HCT116 (cell line): ENCODE measurements at regions not wholly inside any gene's neighbourhood (a gene's known extent, or its start where the extent isn't known, plus 50 kb on each side); places are given as distances from the start of the nearest gene placed in this dataset.

ENCODE experiments used
- ATAC-seq: fragments of 200-7000 bp; cut with Tn5 transposase; 2 replicates; pipeline ENCODE4 v1.9.1; 2020; ENCODE audit warnings: mild to moderate bottlenecking, moderate library complexity
- BruUV-seq: library from RNA; stranded (reverse); fragments of 400-500 nt; replicated peaks from 2 replicates; lab custom pipeline; 2021; lab: Mats Ljungman, UMichigan
- CTCF ChIA-PET: fragments of 300-600 bp; sonication (Branson Sonifier 250); formaldehyde crosslinking; loops from one replicate; lab custom pipeline; 2021; ENCODE audit warnings: antibody characterized with exemption; lab: Charles Lee
- POLR2A ChIA-PET: fragments of 300-600, 350-600 bp; sonication (Branson Sonifier 250); formaldehyde crosslinking; loops from one replicate; lab custom pipeline; 2021; ENCODE audit warnings: antibody characterized with exemption; lab: Charles Lee
- RAD21 ChIA-PET, 2 experiments: fragments of 300-600 bp; sonication (Branson Sonifier 250); formaldehyde crosslinking; loops; one replicate each; lab custom pipeline; 2023; ENCODE audit warnings: low total read pairs in 2 of 2; ENCODE audit not compliant: uncharacterized antibody in 2 of 2, unreplicated experiment in 2 of 2, low non-redundant PET in 1 of 2; lab: Charles Lee
- DNase-seq: peaks from one replicate; pipeline ENCODE4 v3.0.0-alpha.2; 2010; ENCODE audit warnings: low read depth, low spot score
- H2AFZ ChIP-seq: fragments of 200-600 bp; shearing (Covaris generic), sonication (generic); 2 replicates; pipeline ENCODE4 v1.6.1; 2017; ENCODE audit warnings: low read depth, mixed run types, mixed read lengths, antibody characterized with exemption, low read length; ENCODE audit not compliant: poor library complexity, severe bottlenecking
- H3K27ac ChIP-seq: 2 replicates; pipeline ENCODE4 v1.5.1; 2012; ENCODE audit warnings: low read depth, low read length
- H3K27me3 ChIP-seq: fragments of 200-600 bp; sonication (generic); 2 replicates; pipeline ENCODE4 v1.6.1; 2016; ENCODE audit warnings: mixed run types, low read length, mixed read lengths; ENCODE audit not compliant: insufficient read depth
- H3K36me3 ChIP-seq, 2 experiments: fragments of 200-500 bp in 1 of 2; fragments of 200-600 bp in 1 of 2; sonication (Bioruptor generic) in 1 of 2; sonication (generic) in 1 of 2; 2 replicates each; pipeline versions ENCODE4 v1.5.1 to v1.6.1; 2014 to 2016; ENCODE audit warnings: low read length in 2 of 2, inconsistent platforms in 1 of 2, mixed read lengths in 1 of 2, mixed run types in 1 of 2; ENCODE audit not compliant: insufficient read depth in 2 of 2, control insufficient read depth in 1 of 2
- H3K4me1 ChIP-seq, 2 experiments: fragments of 200-600 bp in 1 of 2; sonication (generic) in 1 of 2; 2 replicates each; pipeline versions ENCODE4 v1.5.1 to v1.6.1; 2012 to 2017; ENCODE audit warnings: low read length in 2 of 2, inconsistent platforms in 1 of 2, mild to moderate bottlenecking in 1 of 2, mixed read lengths in 1 of 2, mixed run types in 1 of 2, moderate library complexity in 1 of 2; ENCODE audit not compliant: insufficient read depth in 2 of 2, control insufficient read depth in 1 of 2
- H3K4me2 ChIP-seq: fragments of 200-600 bp; sonication (generic); 2 replicates; pipeline ENCODE4 v1.6.1; 2017; ENCODE audit warnings: mixed run types, low read length, mixed read lengths
- H3K4me3 ChIP-seq, 2 experiments: fragments of 200-600 bp in 1 of 2; sonication (generic) in 1 of 2; replicated peaks in 1 of 2; 2 replicates each; pipeline ENCODE4 v1.5.1; 2011 to 2016; ENCODE audit warnings: low read length in 2 of 2, control low read depth in 1 of 2, low read depth in 1 of 2, mild to moderate bottlenecking in 1 of 2, mixed read lengths in 1 of 2, mixed run types in 1 of 2
- H3K79me2 ChIP-seq: fragments of 200-600 bp; sonication (generic); 2 replicates; pipeline ENCODE4 v1.6.1; 2017; ENCODE audit warnings: mild to moderate bottlenecking, mixed run types, low read length, moderate library complexity, mixed read lengths; ENCODE audit not compliant: insufficient read depth
- H3K9ac ChIP-seq: fragments of 200-600 bp; sonication (generic); 2 replicates; pipeline ENCODE4 v1.6.1; 2016; ENCODE audit warnings: low read length, mixed read lengths
- H3K9me2 ChIP-seq: fragments of 200-600 bp; sonication (generic), shearing (Covaris generic); 2 replicates; pipeline ENCODE4 v1.6.1; 2017; ENCODE audit warnings: mixed run types, mild to moderate bottlenecking, moderate library complexity; ENCODE audit not compliant: insufficient read depth
- H3K9me3 ChIP-seq, 2 experiments: fragments of 200-500 bp in 1 of 2; fragments of 200-600 bp in 1 of 2; sonication (Bioruptor generic) in 1 of 2; sonication (generic) in 1 of 2; 2 replicates each; pipeline ENCODE4 v1.6.1; 2014 to 2017; ENCODE audit warnings: low read length in 2 of 2, mixed read lengths in 2 of 2, inconsistent platforms in 1 of 2, low read depth in 1 of 2, mild to moderate bottlenecking in 1 of 2, mixed run types in 1 of 2, moderate library complexity in 1 of 2; ENCODE audit not compliant: control insufficient read depth in 1 of 2, insufficient read depth in 1 of 2
- H4K20me1 ChIP-seq: fragments of 200-600 bp; sonication (generic), shearing (Covaris generic); 2 replicates; pipeline ENCODE4 v1.6.1; 2017; ENCODE audit warnings: mixed run types, mild to moderate bottlenecking, moderate library complexity; ENCODE audit not compliant: insufficient read depth
- ATF3 ChIP-seq: IDR thresholded peaks from 2 replicates; pipeline ENCODE4 v1.6.1; 2012
- CEBPB ChIP-seq: IDR thresholded peaks from 2 replicates; pipeline ENCODE4 v1.6.1; 2012; ENCODE audit warnings: low read depth
- ELF1 ChIP-seq: IDR thresholded peaks from 2 replicates; pipeline ENCODE4 v1.6.1; 2012; ENCODE audit warnings: low read depth, borderline replicate concordance
- EZH2 ChIP-seq: fragments of 200-600 bp; sonication (generic); IDR thresholded peaks from 2 replicates; pipeline ENCODE4 v1.6.1; 2017; ENCODE audit warnings: antibody characterized with exemption, mixed run types
- EZH2phosphoT487 ChIP-seq: fragments of 200-600 bp; IDR thresholded peaks from 2 replicates; pipeline ENCODE4 v1.6.1; 2018; ENCODE audit warnings: antibody characterized with exemption, borderline replicate concordance
- FOSL1 ChIP-seq: IDR thresholded peaks from 2 replicates; pipeline ENCODE4 v1.6.1; 2012; ENCODE audit warnings: low read depth
- JUND ChIP-seq: IDR thresholded peaks from 2 replicates; pipeline ENCODE4 v1.6.1; 2012
- MAX ChIP-seq: IDR thresholded peaks from 2 replicates; pipeline ENCODE4 v1.6.1; 2012
- POLR2A ChIP-seq: IDR thresholded peaks from 2 replicates; pipeline ENCODE4 v1.7.0; 2011; ENCODE audit warnings: borderline replicate concordance; ENCODE audit not compliant: insufficient read depth, insufficient read length; ENCODE audit errors: extremely low read depth
- POLR2AphosphoS5 ChIP-seq: IDR thresholded peaks from 2 replicates; pipeline ENCODE4 v1.6.1; 2011; ENCODE audit warnings: mild to moderate bottlenecking, low read depth, low read length, moderate library complexity
- RAD21 ChIP-seq: IDR thresholded peaks from 2 replicates; pipeline ENCODE4 v1.6.1; 2012; ENCODE audit warnings: low read depth, mild to moderate bottlenecking
- SIN3A ChIP-seq: IDR thresholded peaks from 2 replicates; pipeline ENCODE4 v1.6.1; 2012; ENCODE audit warnings: low read depth
- SP1 ChIP-seq: IDR thresholded peaks from 2 replicates; pipeline ENCODE4 v1.6.1; 2012; ENCODE audit warnings: low read depth
- SRF ChIP-seq: IDR thresholded peaks from 2 replicates; pipeline ENCODE4 v1.6.1; 2012; ENCODE audit warnings: low read depth
- TCF7L2 ChIP-seq: IDR thresholded peaks from 2 replicates; pipeline ENCODE4 v1.7.0; 2011; ENCODE audit warnings: borderline replicate concordance, inconsistent platforms; ENCODE audit not compliant: insufficient read depth, insufficient read length; ENCODE audit errors: extremely low read depth
- ZBTB33 ChIP-seq: IDR thresholded peaks from 2 replicates; pipeline ENCODE4 v1.6.1; 2011; ENCODE audit warnings: mild to moderate bottlenecking, low read length, moderate library complexity; ENCODE audit not compliant: insufficient replicate concordance; ENCODE audit errors: extremely low read depth
- ZNF274 ChIP-seq: fragments of 200-500 bp; sonication (Bioruptor generic); IDR thresholded peaks from 2 replicates; pipeline ENCODE4 v1.6.1; 2014; ENCODE audit warnings: mild to moderate bottlenecking, low read depth, low read length, inconsistent platforms
- intact Hi-C: fragments of 100-400 bp; cut with micrococcal nuclease; formaldehyde crosslinking; loops from 2 replicates; pipeline ENCODE4 v1.10.0; 2022
- TF ChIP-seq, protein P1 (sequence below), 3 experiments: fragments of 200-600 bp in 1 of 3; sonication (generic) in 1 of 3; IDR thresholded peaks in 2 of 3; conservative IDR thresholded peaks in 1 of 3; 2 replicates each; pipeline ENCODE4 v1.5.1; 2012 to 2017; ENCODE audit warnings: low read depth in 2 of 3, low read length in 2 of 3, antibody characterized with exemption in 1 of 3, borderline replicate concordance in 1 of 3, control low read depth in 1 of 3, mild to moderate bottlenecking in 1 of 3, mixed read lengths in 1 of 3, mixed run types in 1 of 3, moderate library complexity in 1 of 3; ENCODE audit not compliant: insufficient read depth in 1 of 3

DNA sequence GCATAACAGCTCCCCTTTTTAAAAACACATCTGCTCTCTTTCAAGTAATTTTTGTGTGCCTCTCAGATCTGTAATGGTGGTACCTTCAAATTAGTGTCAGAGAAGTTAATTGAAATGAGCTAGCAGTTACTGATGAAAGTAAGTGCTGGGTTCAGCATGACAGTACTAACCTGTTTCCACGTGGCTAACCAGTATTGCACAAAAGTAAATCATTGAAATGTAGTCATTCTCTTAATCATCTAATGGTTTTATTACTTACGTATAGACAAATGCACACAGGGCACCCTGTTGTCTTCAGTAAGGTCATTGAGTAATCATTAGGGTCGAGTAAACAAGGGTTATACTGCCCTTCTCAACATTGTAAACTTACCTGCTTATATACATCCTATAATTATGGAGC is 157.8 kb upstream of the PRR16 start:
- Histone ChIP-seq H3K4me2 (no peak overlapping the region), H3K4me3 (no peak overlapping the region), H3K4me1 (no peaks in the 10 kb centered on the region), H3K9ac (no peak overlapping the region), H4K20me1 (no peaks in the 10 kb centered on the region), H2AFZ (no peak overlapping the region), H3K36me3 (no peaks in the 10 kb centered on the region), H3K27ac (no peak overlapping the region), H3K9me3 (no peaks in the 10 kb centered on the region), H3K27me3 (no peaks in the 10 kb centered on the region), H3K79me2 (no peaks in the 10 kb centered on the region), H3K9me2 (no peaks in the 10 kb centered on the region)
- ATAC-seq (no peak), DNase-seq (no peak)
- TF ChIP-seq POLR2AphosphoS5: no peak
- no peak for TF ChIP-seq EZH2phosphoT487
- intact Hi-C loops: no loop called here
- RAD21 ChIA-PET: no interaction called here
- CTCF ChIA-PET: no interaction called here
- BruUV-seq: no TSS peak
- POLR2A ChIA-PET: no interaction called here

- CTCF ChIA-PET: no interaction called here
- RAD21 ChIA-PET: no interaction called here
- TF ChIP-seq EZH2phosphoT487 (no peak), TCF7L2 (no peak), JUND (no peak), SIN3A (no peak), ATF3 (no peak), POLR2A (no peak), ELF1 (no peak), SP1 (no peak), CEBPB (no peak), FOSL1 (no peak), MAX (no peak), RAD21 (no peak), ZNF274 (no peak), ZBTB33 (no peak), EZH2 (no peak), SRF (no peak)
- TF ChIP-seq, protein P1, sequence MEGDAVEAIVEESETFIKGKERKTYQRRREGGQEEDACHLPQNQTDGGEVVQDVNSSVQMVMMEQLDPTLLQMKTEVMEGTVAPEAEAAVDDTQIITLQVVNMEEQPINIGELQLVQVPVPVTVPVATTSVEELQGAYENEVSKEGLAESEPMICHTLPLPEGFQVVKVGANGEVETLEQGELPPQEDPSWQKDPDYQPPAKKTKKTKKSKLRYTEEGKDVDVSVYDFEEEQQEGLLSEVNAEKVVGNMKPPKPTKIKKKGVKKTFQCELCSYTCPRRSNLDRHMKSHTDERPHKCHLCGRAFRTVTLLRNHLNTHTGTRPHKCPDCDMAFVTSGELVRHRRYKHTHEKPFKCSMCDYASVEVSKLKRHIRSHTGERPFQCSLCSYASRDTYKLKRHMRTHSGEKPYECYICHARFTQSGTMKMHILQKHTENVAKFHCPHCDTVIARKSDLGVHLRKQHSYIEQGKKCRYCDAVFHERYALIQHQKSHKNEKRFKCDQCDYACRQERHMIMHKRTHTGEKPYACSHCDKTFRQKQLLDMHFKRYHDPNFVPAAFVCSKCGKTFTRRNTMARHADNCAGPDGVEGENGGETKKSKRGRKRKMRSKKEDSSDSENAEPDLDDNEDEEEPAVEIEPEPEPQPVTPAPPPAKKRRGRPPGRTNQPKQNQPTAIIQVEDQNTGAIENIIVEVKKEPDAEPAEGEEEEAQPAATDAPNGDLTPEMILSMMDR (IDR thresholded peaks at IDR 0.05 in 2 of 3, conservative IDR thresholded peaks at IDR 0.05 in 1 of 3; ENCODE audit: borderline replicate concordance in 1 of 3, insufficient read depth in 1 of 3, low read depth in 2 of 3, low read length in 2 of 3): no peak
- Histone ChIP-seq H3K79me2 (no peaks in the 10 kb centered on the region), H4K20me1 (no peaks in the 10 kb centered on the region), H3K9ac (no peak overlapping the region), H3K4me1 (no peaks in the 10 kb centered on the region), H3K9me3 (no peaks in the 10 kb centered on the region; a peak in 1 of 4 replicates), H2AFZ (no peak overlapping the region), H3K4me2 (no peak overlapping the region), H3K27me3 (no peaks in the 10 kb centered on the region), H3K4me3 (no peak overlapping the region), H3K27ac (no peak overlapping the region), H3K36me3 (no peaks in the 10 kb centered on the region), H3K9me2 (no peaks in the 10 kb centered on the region)
- ATAC-seq (no peak), DNase-seq (no peak)
- intact Hi-C loops: no loop called here
- POLR2A ChIA-PET: no interaction called here
- no TSS peak for BruUV-seq
These were observed 149.9 kb upstream of the PRR16 start for GRCh38 chr5:120314191-120314590.
